ENCODE measurements at regions not wholly inside any gene's neighbourhood (a gene's known extent, or its start where the extent isn't known, plus 50 kb on each side); places are given as distances from the start of the nearest gene placed in this dataset.
A peak's percentile ranks its signal among the peaks of the same experiment; 100 is the strongest.

DNA sequence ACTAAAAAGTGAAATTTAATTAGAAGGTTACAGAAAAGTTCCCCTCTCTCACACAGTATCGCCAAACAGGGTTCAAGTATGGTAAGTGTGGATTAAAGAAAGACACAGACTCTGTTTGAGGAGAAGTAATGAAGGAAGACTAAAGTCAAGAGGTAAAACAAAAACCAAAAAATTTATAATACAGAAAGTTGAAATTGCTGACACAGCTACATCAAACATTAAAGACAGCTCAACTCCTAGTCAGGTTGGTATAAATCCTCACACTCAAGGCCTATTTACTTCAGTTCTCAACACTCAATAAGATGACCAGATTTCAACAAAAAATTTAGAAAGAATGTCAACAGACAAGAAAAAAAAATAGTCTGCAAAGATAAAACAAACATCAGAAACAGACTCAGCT is 300.5 kb upstream of the LINC00305 start (continued):
- TF ChIP-seq, protein P1, sequence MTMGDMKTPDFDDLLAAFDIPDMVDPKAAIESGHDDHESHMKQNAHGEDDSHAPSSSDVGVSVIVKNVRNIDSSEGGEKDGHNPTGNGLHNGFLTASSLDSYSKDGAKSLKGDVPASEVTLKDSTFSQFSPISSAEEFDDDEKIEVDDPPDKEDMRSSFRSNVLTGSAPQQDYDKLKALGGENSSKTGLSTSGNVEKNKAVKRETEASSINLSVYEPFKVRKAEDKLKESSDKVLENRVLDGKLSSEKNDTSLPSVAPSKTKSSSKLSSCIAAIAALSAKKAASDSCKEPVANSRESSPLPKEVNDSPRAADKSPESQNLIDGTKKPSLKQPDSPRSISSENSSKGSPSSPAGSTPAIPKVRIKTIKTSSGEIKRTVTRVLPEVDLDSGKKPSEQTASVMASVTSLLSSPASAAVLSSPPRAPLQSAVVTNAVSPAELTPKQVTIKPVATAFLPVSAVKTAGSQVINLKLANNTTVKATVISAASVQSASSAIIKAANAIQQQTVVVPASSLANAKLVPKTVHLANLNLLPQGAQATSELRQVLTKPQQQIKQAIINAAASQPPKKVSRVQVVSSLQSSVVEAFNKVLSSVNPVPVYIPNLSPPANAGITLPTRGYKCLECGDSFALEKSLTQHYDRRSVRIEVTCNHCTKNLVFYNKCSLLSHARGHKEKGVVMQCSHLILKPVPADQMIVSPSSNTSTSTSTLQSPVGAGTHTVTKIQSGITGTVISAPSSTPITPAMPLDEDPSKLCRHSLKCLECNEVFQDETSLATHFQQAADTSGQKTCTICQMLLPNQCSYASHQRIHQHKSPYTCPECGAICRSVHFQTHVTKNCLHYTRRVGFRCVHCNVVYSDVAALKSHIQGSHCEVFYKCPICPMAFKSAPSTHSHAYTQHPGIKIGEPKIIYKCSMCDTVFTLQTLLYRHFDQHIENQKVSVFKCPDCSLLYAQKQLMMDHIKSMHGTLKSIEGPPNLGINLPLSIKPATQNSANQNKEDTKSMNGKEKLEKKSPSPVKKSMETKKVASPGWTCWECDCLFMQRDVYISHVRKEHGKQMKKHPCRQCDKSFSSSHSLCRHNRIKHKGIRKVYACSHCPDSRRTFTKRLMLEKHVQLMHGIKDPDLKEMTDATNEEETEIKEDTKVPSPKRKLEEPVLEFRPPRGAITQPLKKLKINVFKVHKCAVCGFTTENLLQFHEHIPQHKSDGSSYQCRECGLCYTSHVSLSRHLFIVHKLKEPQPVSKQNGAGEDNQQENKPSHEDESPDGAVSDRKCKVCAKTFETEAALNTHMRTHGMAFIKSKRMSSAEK (CRISPR knock-in tag; IDR thresholded peaks at IDR 0.05; ENCODE audit: borderline replicate concordance) = no peak
- TF ChIP-seq ZNF263 (CRISPR knock-in tag; IDR thresholded peaks at IDR 0.05; ENCODE audit: low read depth) (no peak), PREB (CRISPR knock-in tag; IDR thresholded peaks at IDR 0.05; ENCODE audit: borderline replicate concordance) (no peak)

DNA sequence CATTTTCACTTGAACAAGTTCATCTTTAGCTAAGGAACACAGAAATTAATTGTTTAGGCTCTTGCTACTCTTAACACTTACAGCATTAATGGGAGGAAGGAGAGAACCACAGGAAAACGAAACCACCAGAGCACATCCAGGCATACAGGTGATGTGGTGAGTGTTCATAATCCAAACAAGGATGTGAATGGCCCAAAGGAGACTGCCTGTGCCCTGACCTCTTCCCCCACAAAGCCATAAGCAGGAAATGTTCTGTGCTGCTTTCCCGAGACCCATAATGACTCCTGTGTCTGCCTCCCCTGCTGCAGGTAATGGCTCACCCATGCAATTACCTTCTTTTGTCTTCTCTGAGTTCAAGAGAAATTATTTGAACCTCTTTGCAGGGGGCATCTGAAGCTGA is 295.9 kb upstream of the LINC00305 start:
- H3K4me3 Mint-ChIP-seq = no peak overlapping the region
- DNase-seq (ENCODE audit: low spot score) (no peak), ATAC-seq (peak; percentile 41)
- H3K9me3 Mint-ChIP-seq = peaks cover 3% of the 10 kb centered on the region; the same call in 1 of the 2 replicates
- no peak for TF ChIP-seq AFF4 (CRISPR knock-in tag; IDR thresholded peaks at IDR 0.05; ENCODE audit: borderline replicate concordance)
- no peak for TF ChIP-seq FOXP1 (CRISPR knock-in tag; IDR thresholded peaks at IDR 0.05; ENCODE audit: borderline replicate concordance)
- TF ChIP-seq, protein P2, sequence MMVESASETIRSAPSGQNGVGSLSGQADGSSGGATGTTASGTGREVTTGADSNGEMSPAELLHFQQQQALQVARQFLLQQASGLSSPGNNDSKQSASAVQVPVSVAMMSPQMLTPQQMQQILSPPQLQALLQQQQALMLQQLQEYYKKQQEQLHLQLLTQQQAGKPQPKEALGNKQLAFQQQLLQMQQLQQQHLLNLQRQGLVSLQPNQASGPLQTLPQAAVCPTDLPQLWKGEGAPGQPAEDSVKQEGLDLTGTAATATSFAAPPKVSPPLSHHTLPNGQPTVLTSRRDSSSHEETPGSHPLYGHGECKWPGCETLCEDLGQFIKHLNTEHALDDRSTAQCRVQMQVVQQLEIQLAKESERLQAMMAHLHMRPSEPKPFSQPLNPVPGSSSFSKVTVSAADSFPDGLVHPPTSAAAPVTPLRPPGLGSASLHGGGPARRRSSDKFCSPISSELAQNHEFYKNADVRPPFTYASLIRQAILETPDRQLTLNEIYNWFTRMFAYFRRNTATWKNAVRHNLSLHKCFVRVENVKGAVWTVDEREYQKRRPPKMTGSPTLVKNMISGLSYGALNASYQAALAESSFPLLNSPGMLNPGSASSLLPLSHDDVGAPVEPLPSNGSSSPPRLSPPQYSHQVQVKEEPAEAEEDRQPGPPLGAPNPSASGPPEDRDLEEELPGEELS (CRISPR knock-in tag; IDR thresholded peaks at IDR 0.05) = no peak
- TF ChIP-seq GTF2I (CRISPR knock-in tag; conservative IDR thresholded peaks at IDR 0.05) = no peak
- TF ChIP-seq OVOL2 (CRISPR knock-in tag; IDR thresholded peaks at IDR 0.05; ENCODE audit: borderline replicate concordance) = no peak
- TF ChIP-seq, protein P3, sequence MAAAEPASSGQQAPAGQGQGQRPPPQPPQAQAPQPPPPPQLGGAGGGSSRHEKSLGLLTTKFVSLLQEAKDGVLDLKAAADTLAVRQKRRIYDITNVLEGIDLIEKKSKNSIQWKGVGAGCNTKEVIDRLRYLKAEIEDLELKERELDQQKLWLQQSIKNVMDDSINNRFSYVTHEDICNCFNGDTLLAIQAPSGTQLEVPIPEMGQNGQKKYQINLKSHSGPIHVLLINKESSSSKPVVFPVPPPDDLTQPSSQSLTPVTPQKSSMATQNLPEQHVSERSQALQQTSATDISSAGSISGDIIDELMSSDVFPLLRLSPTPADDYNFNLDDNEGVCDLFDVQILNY (CRISPR knock-in tag; IDR thresholded peaks at IDR 0.05) = no peak
- TF ChIP-seq ZNF219 (CRISPR knock-in tag; IDR thresholded peaks at IDR 0.05; ENCODE audit: borderline replicate concordance) = no peak
- no peak for TF ChIP-seq ZNF232 (CRISPR knock-in tag; IDR thresholded peaks at IDR 0.05)
- TF ChIP-seq, protein P1 (CRISPR knock-in tag; IDR thresholded peaks at IDR 0.05; ENCODE audit: borderline replicate concordance) = no peak
- H3K27ac Mint-ChIP-seq = 0 out of 2 replicates have a peak overlapping the region, but pooled peaks have one; percentile 21
- no peaks in the 10 kb centered on the region for H3K27me3 Mint-ChIP-seq (ENCODE audit: low read depth)
- POLR2A ChIA-PET = no interaction called here
- H3K36me3 Mint-ChIP-seq = no peaks in the 10 kb centered on the region
- CTCF ChIA-PET = interaction anchor here (0.8 kb wide), 1 partner anchor 647 kb away, joined by 3 read pairs; no protein-coding TSS in a partner anchor
- peaks cover 16% of the 10 kb centered on the region for H3K4me1 Mint-ChIP-seq
